Trophoblast cell (in vitro differentiated cells and primary cell): ENCODE measurements at regions not wholly inside any gene's neighbourhood (a gene's known extent, or its start where the extent isn't known, plus 50 kb on each side); places are given as distances from the start of the nearest gene placed in this dataset.

Experiments used
- DNase-seq, 2 donors: peaks; one replicate each; pipeline ENCODE4 v3.0.0-alpha.2; 2016
- H2AFZ ChIP-seq: 2 replicates; pipeline ENCODE4 v1.6.1; 2013; ENCODE audit warnings: low read length, moderate library complexity, mild to moderate bottlenecking; ENCODE audit not compliant: insufficient read depth, poor library complexity
- H2AK5ac ChIP-seq: 2 replicates; pipeline ENCODE4 v1.6.1; 2013; ENCODE audit warnings: mild to moderate bottlenecking, low read length
- H2BK120ac ChIP-seq: 2 replicates; pipeline ENCODE4 v1.6.1; 2013; ENCODE audit warnings: low read length, mild to moderate bottlenecking, moderate library complexity; ENCODE audit not compliant: insufficient read depth, poor library complexity
- H2BK12ac ChIP-seq: 2 replicates; pipeline ENCODE4 v1.6.1; 2013; ENCODE audit warnings: mild to moderate bottlenecking, low read length, moderate library complexity
- H2BK5ac ChIP-seq: 2 replicates; pipeline ENCODE4 v1.6.1; 2013; ENCODE audit warnings: low read length, low read depth, moderate library complexity, mild to moderate bottlenecking; ENCODE audit not compliant: poor library complexity
- H3K14ac ChIP-seq: 2 replicates; pipeline ENCODE4 v1.6.1; 2013; ENCODE audit warnings: mild to moderate bottlenecking, low read length
- H3K18ac ChIP-seq: 2 replicates; pipeline ENCODE4 v1.6.1; 2013; ENCODE audit warnings: mild to moderate bottlenecking, low read length
- H3K23ac ChIP-seq: 2 replicates; pipeline ENCODE4 v1.6.1; 2013; ENCODE audit warnings: low read length
- H3K27ac ChIP-seq: 2 replicates; pipeline ENCODE4 v1.5.1; 2013; ENCODE audit warnings: low read depth, mild to moderate bottlenecking, inconsistent platforms, low read length, moderate library complexity
- H3K27me3 ChIP-seq: 2 replicates; pipeline ENCODE4 v1.6.1; 2013; ENCODE audit warnings: inconsistent platforms, mild to moderate bottlenecking, low read length, moderate library complexity; ENCODE audit not compliant: insufficient read depth
- H3K36me3 ChIP-seq, 2 experiments: 1 replicate in 1 of 2; 2 replicates in 1 of 2; pipeline ENCODE4 v1.6.1; 2013; ENCODE audit warnings: low read length in 2 of 2, mild to moderate bottlenecking in 2 of 2, moderate library complexity in 1 of 2; ENCODE audit not compliant: insufficient read depth in 2 of 2, control insufficient read depth in 1 of 2
- H3K4ac ChIP-seq: 2 replicates; pipeline ENCODE4 v1.6.1; 2013; ENCODE audit warnings: low read depth, mild to moderate bottlenecking, low read length, moderate library complexity
- H3K4me1 ChIP-seq, 2 experiments: 1 replicate in 1 of 2; 2 replicates in 1 of 2; pipeline ENCODE4 v1.6.1; 2013; ENCODE audit warnings: low read length in 2 of 2, mild to moderate bottlenecking in 2 of 2, moderate library complexity in 1 of 2; ENCODE audit not compliant: insufficient read depth in 2 of 2, control insufficient read depth in 1 of 2
- H3K4me2 ChIP-seq: 2 replicates; pipeline ENCODE4 v1.6.1; 2013; ENCODE audit warnings: inconsistent platforms, mild to moderate bottlenecking, low read length, moderate library complexity
- H3K4me3 ChIP-seq: 2 replicates; pipeline ENCODE4 v1.5.1; 2013; ENCODE audit warnings: mild to moderate bottlenecking, low read depth, low read length, inconsistent platforms
- H3K79me1 ChIP-seq: one replicate; pipeline ENCODE4 v1.6.1; 2013; ENCODE audit warnings: low read length
- H3K79me2 ChIP-seq: 2 replicates; pipeline ENCODE4 v1.6.1; 2013; ENCODE audit warnings: low read length, mild to moderate bottlenecking; ENCODE audit not compliant: control insufficient read depth, insufficient read depth, poor library complexity
- H3K9ac ChIP-seq: 2 replicates; pipeline ENCODE4 v1.6.1; 2013; ENCODE audit warnings: mild to moderate bottlenecking, low read length
- H3K9me3 ChIP-seq: 2 replicates; pipeline ENCODE4 v1.6.1; 2013; ENCODE audit warnings: low read depth, mild to moderate bottlenecking, control low read depth, inconsistent platforms, low read length; ENCODE audit not compliant: insufficient read depth
- H4K12ac ChIP-seq: 2 replicates; pipeline ENCODE4 v1.6.1; 2013; ENCODE audit warnings: low read depth, mild to moderate bottlenecking, low read length, moderate library complexity
- H4K8ac ChIP-seq: 2 replicates; pipeline ENCODE4 v1.6.1; 2013; ENCODE audit warnings: low read depth, mild to moderate bottlenecking, low read length, moderate library complexity
- H4K91ac ChIP-seq: one replicate; pipeline ENCODE4 v1.6.1; 2013; ENCODE audit warnings: low read depth, mild to moderate bottlenecking, low read length, moderate library complexity
- WGBS: extraction: QIAGEN DNeasy Blood & Tissue Kit; methylation state at CpG from one replicate; pipeline ENCODE4 v1.1.7; 2013; ENCODE audit warnings: missing lambda C conversion rate; ENCODE audit not compliant: insufficient read length, insufficient coverage; ENCODE audit errors: extremely low coverage; 5-methylcytosine and 5-hydroxymethylcytosine counted together

DNA sequence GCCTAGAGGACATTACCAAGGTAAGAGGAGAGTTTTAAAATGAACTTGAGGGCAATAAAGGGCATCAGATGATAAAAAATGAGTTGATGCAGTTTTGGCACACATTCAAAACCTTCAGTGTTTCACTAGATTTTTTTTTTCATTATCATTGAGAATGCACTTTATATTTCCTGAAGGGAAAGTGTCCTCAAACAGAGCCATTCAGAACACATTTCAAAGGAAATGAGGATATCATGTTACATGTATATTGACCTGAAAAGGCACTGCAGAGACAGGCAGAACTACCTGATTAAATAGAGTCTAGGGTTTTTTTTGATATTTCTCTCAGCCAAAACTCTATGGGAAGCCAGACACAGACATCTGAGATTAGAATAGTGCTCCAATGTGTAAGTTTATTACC lies 454.0 kb downstream of the NEBL start:
- Histone ChIP-seq H3K4me2 (no peak overlapping the region), H3K4me3 (no peak overlapping the region), H3K36me3 (no peaks in the 10 kb centered on the region), H3K27me3 (no peaks in the 10 kb centered on the region), H2BK12ac (no peak overlapping the region), H3K79me2 (no peaks in the 10 kb centered on the region), H3K9me3 (peaks cover 7% of the 10 kb centered on the region), H4K12ac (no peak overlapping the region), H4K91ac (no peak overlapping the region), H3K9ac (no peak overlapping the region), H3K4me1 (no peaks in the 10 kb centered on the region), H3K27ac (no peak overlapping the region), H3K18ac (no peak overlapping the region), H3K23ac (no peak overlapping the region), H2BK5ac (no peak overlapping the region), H3K14ac (no peak overlapping the region), H4K8ac (no peak overlapping the region), H2BK120ac (no peak overlapping the region), H2AK5ac (no peak overlapping the region), H3K4ac (no peak overlapping the region), H2AFZ (no peak overlapping the region), H3K79me1 (no peaks in the 10 kb centered on the region)
- no peak for DNase-seq

DNA sequence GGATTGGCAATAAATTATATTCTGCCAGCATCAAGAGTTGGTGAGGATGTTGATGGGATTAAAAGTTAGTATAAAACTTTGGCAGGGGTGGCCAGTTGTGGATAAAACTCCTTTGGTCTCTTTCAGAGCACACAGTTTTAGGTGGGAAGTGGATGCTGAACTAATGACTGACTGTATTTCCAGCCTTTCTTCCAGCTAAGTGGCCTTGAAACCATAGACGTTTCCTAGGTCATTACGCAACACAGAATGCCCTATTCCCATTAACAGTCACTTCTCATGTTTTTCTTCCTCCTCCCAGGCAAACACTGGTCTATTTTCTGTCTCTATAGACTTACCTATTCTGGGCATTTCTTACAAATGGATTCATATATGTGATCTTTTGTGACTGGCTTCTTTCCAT lies 467.4 kb downstream of the NEBL start:
- H3K27me3 ChIP-seq = no peaks in the 10 kb centered on the region
- no peak overlapping the region for H4K12ac ChIP-seq
- no peaks in the 10 kb centered on the region for H3K4me1 ChIP-seq
- H3K18ac ChIP-seq = no peak overlapping the region
- no peak overlapping the region for H3K9ac ChIP-seq
- no peaks in the 10 kb centered on the region for H3K79me1 ChIP-seq
- no peak overlapping the region for H3K14ac ChIP-seq
- no peaks in the 10 kb centered on the region for H3K79me2 ChIP-seq
- H2BK12ac ChIP-seq = no peak overlapping the region
- no peak overlapping the region for H2BK5ac ChIP-seq
- H3K27ac ChIP-seq = no peak overlapping the region
- no peak overlapping the region for H3K4me3 ChIP-seq
- DNase-seq = no peak
- no peak overlapping the region for H4K91ac ChIP-seq
- no peak overlapping the region for H2AFZ ChIP-seq
- no CpG with 5 or more reads among the region's 2 CpGs for WGBS
- no peaks in the 10 kb centered on the region for H3K36me3 ChIP-seq
- no peak overlapping the region for H3K4me2 ChIP-seq
- H3K23ac ChIP-seq = no peak overlapping the region
- no peaks in the 10 kb centered on the region for H3K9me3 ChIP-seq
- no peak overlapping the region for H2BK120ac ChIP-seq
- H3K4ac ChIP-seq = no peak overlapping the region
- H4K8ac ChIP-seq = no peak overlapping the region
- H2AK5ac ChIP-seq = no peak overlapping the region

DNA sequence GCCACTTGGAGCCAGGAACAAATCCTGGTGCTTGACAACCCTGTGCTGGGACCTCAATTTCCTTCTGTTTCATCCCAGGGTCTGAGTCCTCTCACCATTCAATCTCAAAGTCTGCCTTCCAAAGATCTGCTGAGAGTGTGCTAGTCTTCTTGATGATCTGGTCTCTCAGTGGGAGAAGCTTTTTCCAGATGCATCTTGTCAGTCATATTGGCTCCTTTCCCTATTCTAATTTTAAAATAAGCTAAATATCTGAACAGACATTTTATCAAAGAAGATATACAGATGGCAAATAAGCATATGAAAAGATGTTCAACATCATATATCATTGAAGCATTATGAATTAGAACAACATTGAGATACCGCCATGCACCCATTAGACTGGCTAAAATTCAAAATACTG lies 469.3 kb downstream of the NEBL start:
- Histone ChIP-seq H4K91ac (no peak overlapping the region), H3K27ac (no peak overlapping the region), H2BK12ac (no peak overlapping the region), H3K36me3 (no peaks in the 10 kb centered on the region), H2BK5ac (no peak overlapping the region), H3K4ac (no peak overlapping the region), H4K8ac (no peak overlapping the region), H3K9ac (no peak overlapping the region), H4K12ac (no peak overlapping the region), H3K23ac (no peak overlapping the region), H3K14ac (no peak overlapping the region), H3K79me2 (no peaks in the 10 kb centered on the region), H3K27me3 (no peaks in the 10 kb centered on the region), H3K4me3 (no peak overlapping the region), H3K79me1 (no peaks in the 10 kb centered on the region), H2AK5ac (no peak overlapping the region), H2AFZ (no peak overlapping the region), H2BK120ac (no peak overlapping the region), H3K4me1 (no peaks in the 10 kb centered on the region), H3K9me3 (no peaks in the 10 kb centered on the region), H3K4me2 (no peak overlapping the region), H3K18ac (no peak overlapping the region)
- WGBS = no CpG with 5 or more reads among the region's 1 CpG
- no peak for DNase-seq

DNA sequence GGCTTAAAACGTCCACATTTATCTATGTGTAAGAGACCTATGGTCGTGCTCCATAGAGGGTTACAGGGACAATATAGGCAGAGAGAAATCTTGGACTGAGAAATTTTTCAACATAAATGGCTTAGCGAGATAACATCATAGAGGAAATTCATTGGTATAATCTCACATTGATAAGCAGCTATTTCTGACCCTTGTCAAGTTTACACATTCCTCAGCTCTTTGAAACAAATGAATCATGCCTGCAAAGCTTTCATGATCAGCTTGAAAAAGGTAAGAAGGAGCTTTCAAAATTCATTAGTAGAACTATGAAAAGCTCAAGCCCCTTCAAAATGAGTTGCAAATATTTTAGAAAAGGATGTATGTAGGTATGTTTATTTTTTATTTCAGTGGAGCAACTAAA lies 478.8 kb downstream of the NEBL start:
- peak in 1 of 2 donors; percentile 23 for DNase-seq
- Histone ChIP-seq H3K4me1 (no peaks in the 10 kb centered on the region), H2AK5ac (no peak overlapping the region), H3K14ac (no peak overlapping the region), H2BK5ac (no peak overlapping the region), H3K4me2 (no peak overlapping the region), H4K12ac (no peak overlapping the region), H2AFZ (no peak overlapping the region), H3K18ac (no peak overlapping the region), H3K27me3 (no peaks in the 10 kb centered on the region), H3K79me1 (no peaks in the 10 kb centered on the region), H3K79me2 (no peaks in the 10 kb centered on the region), H3K4me3 (no peak overlapping the region), H3K4ac (no peak overlapping the region), H3K27ac (no peak overlapping the region), H3K23ac (no peak overlapping the region), H3K9ac (no peak overlapping the region), H3K9me3 (no peaks in the 10 kb centered on the region), H2BK12ac (no peak overlapping the region), H2BK120ac (no peak overlapping the region), H4K8ac (no peak overlapping the region), H4K91ac (no peak overlapping the region), H3K36me3 (no peaks in the 10 kb centered on the region)
- no CpG with 5 or more reads among the region's 3 CpGs for WGBS

DNA sequence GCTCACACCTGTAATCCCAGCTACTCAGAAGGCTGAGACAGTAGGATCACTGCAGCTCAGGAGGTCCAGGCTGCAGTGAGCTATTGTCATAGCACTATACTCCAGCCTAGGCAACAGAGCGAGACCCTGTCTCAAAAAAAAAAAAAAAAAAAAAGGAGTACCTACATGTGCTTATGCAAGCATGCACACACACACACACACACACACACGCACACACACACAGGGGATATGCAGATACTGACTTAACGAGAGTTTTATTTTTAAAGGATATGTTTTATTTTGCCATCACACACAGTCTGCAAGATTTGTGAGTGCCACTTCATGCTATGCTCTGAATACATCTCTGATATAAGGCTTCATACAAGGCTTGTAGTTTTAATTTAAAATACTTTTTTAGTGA lies 479.3 kb downstream of the NEBL start:
- no peak overlapping the region for H3K4me2 ChIP-seq
- no peak overlapping the region for H2BK120ac ChIP-seq
- no peaks in the 10 kb centered on the region for H3K27me3 ChIP-seq
- H3K9ac ChIP-seq = no peak overlapping the region
- no peak for DNase-seq
- WGBS = no CpG with 5 or more reads among the region's 3 CpGs
- no peaks in the 10 kb centered on the region for H3K9me3 ChIP-seq
- H3K4me1 ChIP-seq = no peaks in the 10 kb centered on the region
- H2AK5ac ChIP-seq = no peak overlapping the region
- H3K79me1 ChIP-seq = no peaks in the 10 kb centered on the region
- no peak overlapping the region for H3K4me3 ChIP-seq
- no peak overlapping the region for H4K91ac ChIP-seq
- no peak overlapping the region for H3K14ac ChIP-seq
- no peak overlapping the region for H3K18ac ChIP-seq
- no peak overlapping the region for H2BK12ac ChIP-seq
- no peak overlapping the region for H2BK5ac ChIP-seq
- H3K36me3 ChIP-seq = no peaks in the 10 kb centered on the region
- no peak overlapping the region for H3K4ac ChIP-seq
- no peak overlapping the region for H3K27ac ChIP-seq
- H4K8ac ChIP-seq = no peak overlapping the region
- no peaks in the 10 kb centered on the region for H3K79me2 ChIP-seq
- H2AFZ ChIP-seq = no peak overlapping the region
- no peak overlapping the region for H4K12ac ChIP-seq
- no peak overlapping the region for H3K23ac ChIP-seq
